GM12878 (cell line): ENCODE measurements at regions not wholly inside any gene's neighbourhood (a gene's known extent, or its start where the extent isn't known, plus 50 kb on each side); places are given as distances from the start of the nearest gene placed in this dataset.

ENCODE experiments used
- ATAC-seq: fragments of 200-7000 bp; cut with Tn5 transposase; 3 replicates; pipeline ENCODE4 v1.9.1; 2020; ENCODE audit warnings: mild to moderate bottlenecking, moderate library complexity
- BruUV-seq: library from RNA; stranded (reverse); fragments of 400-500 nt; replicated peaks from 2 replicates; lab custom pipeline; 2021; lab: Mats Ljungman, UMichigan
- CTCF ChIA-PET: fragments of 300-600 bp; sonication (Branson Sonifier 250); formaldehyde crosslinking; extraction: SDS; loops from one replicate; lab custom pipeline; 2021; ENCODE audit warnings: inconsistent platforms; lab: Yijun Ruan, JAX
- POLR2A ChIA-PET: fragments of 350-600 bp; formaldehyde crosslinking; extraction: SDS; loops from one replicate; lab custom pipeline; 2021; ENCODE audit warnings: inconsistent platforms; lab: Charles Lee
- RAD21 ChIA-PET: fragments of 300-600 bp; sonication (Branson Sonifier 250); formaldehyde crosslinking; loops from one replicate; lab custom pipeline; 2023; ENCODE audit warnings: antibody characterized with exemption; ENCODE audit not compliant: unreplicated experiment; lab: Charles Lee
- SMC1A ChIA-PET: fragments of 300-600 bp; sonication (Branson Sonifier 250); formaldehyde crosslinking; loops from one replicate; lab custom pipeline; 2023; ENCODE audit not compliant: unreplicated experiment, uncharacterized antibody; lab: Charles Lee
- DNase-seq: peaks from one replicate; pipeline ENCODE4 v3.0.0-alpha.2; 2011; ENCODE audit warnings: low read depth, low spot score
- FAIRE-seq: peaks from 3 replicates; lab custom pipeline; 2011; peaks lifted over from hg19 to GRCh38; lab: Jason Lieb, UNC
- H2AFZ ChIP-seq: 2 replicates; pipeline ENCODE4 v1.6.0; 2011; ENCODE audit warnings: low read depth, low read length, control low read depth; ENCODE audit not compliant: control insufficient read depth
- H3K27ac ChIP-seq: 2 replicates; pipeline ENCODE4 v1.5.1; 2011; ENCODE audit warnings: control low read depth; ENCODE audit not compliant: control insufficient read depth, insufficient read depth
- H3K27me3 ChIP-seq, 2 experiments: replicated peaks in 1 of 2; 2 replicates each; pipeline versions ENCODE4 v1.6.0 to v1.6.1; 2011; ENCODE audit warnings: low read length in 1 of 2; ENCODE audit not compliant: control insufficient read depth in 2 of 2, insufficient read depth in 2 of 2
- H3K36me3 ChIP-seq, 2 experiments: 2 replicates each; pipeline ENCODE4 v1.5.1; 2011; ENCODE audit warnings: low read length in 1 of 2; ENCODE audit not compliant: control insufficient read depth in 2 of 2, insufficient read depth in 2 of 2
- H3K4me1 ChIP-seq: 2 replicates; pipeline ENCODE4 v1.6.1; 2011; ENCODE audit warnings: mild to moderate bottlenecking, low read length, moderate library complexity, mixed read lengths; ENCODE audit not compliant: control insufficient read depth, insufficient read depth
- H3K4me2 ChIP-seq: 2 replicates; pipeline ENCODE4 v1.6.0; 2011; ENCODE audit warnings: control low read depth; ENCODE audit not compliant: control insufficient read depth, insufficient read depth
- H3K4me3 ChIP-seq: fragments of 200-600 bp; sonication (generic); 2 replicates; pipeline ENCODE4 v1.5.1; 2016
- H3K79me2 ChIP-seq: 2 replicates; pipeline ENCODE4 v1.6.0; 2011; ENCODE audit warnings: low read length; ENCODE audit not compliant: control insufficient read depth, insufficient read depth
- H3K9ac ChIP-seq: 2 replicates; pipeline ENCODE4 v1.8.0; 2011; ENCODE audit warnings: low read length, control low read depth, mixed read lengths; ENCODE audit not compliant: control insufficient read depth, insufficient read depth
- H3K9me3 ChIP-seq: replicated peaks from 3 replicates; pipeline ENCODE4 v1.5.1; 2011; ENCODE audit warnings: mild to moderate bottlenecking, low read length; ENCODE audit not compliant: control insufficient read depth, insufficient read depth
- H4K20me1 ChIP-seq: 2 replicates; pipeline ENCODE4 v1.6.0; 2011; ENCODE audit not compliant: control insufficient read depth, insufficient read depth
- ATF7 ChIP-seq: fragments of 450-650 bp; IDR thresholded peaks from 2 replicates; pipeline ENCODE4 v1.6.1; 2016; ENCODE audit warnings: low read depth, mild to moderate bottlenecking
- CEBPB ChIP-seq, 2 experiments: fragments of 150-350 bp in 1 of 2; IDR thresholded peaks; 2 replicates each; pipeline ENCODE4 v1.6.1; 2012 to 2014; ENCODE audit warnings: low read depth in 2 of 2, low read length in 2 of 2, borderline replicate concordance in 1 of 2, inconsistent platforms in 1 of 2
- EZH2 ChIP-seq: IDR thresholded peaks from 2 replicates; pipeline ENCODE4 v1.6.1; 2012; ENCODE audit warnings: low read depth, mild to moderate bottlenecking, control low read depth, inconsistent platforms, low read length, borderline replicate concordance; ENCODE audit not compliant: control insufficient read depth
- HDGF ChIP-seq: fragments of 450-650 bp; IDR thresholded peaks from 2 replicates; pipeline ENCODE4 v1.6.1; 2016; ENCODE audit warnings: antibody characterized with exemption
- NR2C1 ChIP-seq: fragments of 450-650 bp; IDR thresholded peaks from 2 replicates; pipeline ENCODE4 v1.6.1; 2017; ENCODE audit warnings: antibody characterized with exemption, mild to moderate bottlenecking, moderate library complexity
- RFX5 ChIP-seq: IDR thresholded peaks from 2 replicates; pipeline ENCODE4 v1.6.1; 2011; ENCODE audit warnings: low read depth, low read length, improper control_type of control experiment
- SMAD1 ChIP-seq: fragments of 450-650 bp; IDR thresholded peaks from 2 replicates; pipeline ENCODE4 v1.6.1; 2018; ENCODE audit warnings: mild to moderate bottlenecking, low read depth; ENCODE audit not compliant: partially characterized antibody
- SMARCA5 ChIP-seq: fragments of 450-650 bp; IDR thresholded peaks from 2 replicates; pipeline ENCODE4 v1.6.1; 2017; ENCODE audit warnings: mild to moderate bottlenecking
- TCF3 ChIP-seq: IDR thresholded peaks from 2 replicates; pipeline ENCODE4 v1.6.1; 2012; ENCODE audit warnings: low read depth, mild to moderate bottlenecking, low read length, borderline replicate concordance; ENCODE audit not compliant: insufficient read depth
- ZNF274 ChIP-seq: IDR thresholded peaks from one replicate; pipeline ENCODE4 v1.8.0; 2011; ENCODE audit not compliant: insufficient read length, insufficient read depth
- WGBS: methylation state at CpG from one replicate; pipeline ENCODE4 v1.1.6; 2016; ENCODE audit warnings: low lambda C conversion rate; ENCODE audit not compliant: insufficient replicate concordance, insufficient coverage; ENCODE audit errors: missing lambda C conversion rate; 5-methylcytosine and 5-hydroxymethylcytosine counted together
- in situ Hi-C: fragments of 300-500 bp; cut with MboI; formaldehyde crosslinking; loops from 9 replicates; pipeline ENCODE4 v1.14.3; 2018; ENCODE audit warnings: mixed read lengths
- intact Hi-C: fragments of 100-400 bp; cut with micrococcal nuclease; formaldehyde crosslinking; loops from one replicate; pipeline ENCODE4 v1.14.2; 2022; ENCODE audit not compliant: unreplicated experiment
- TF ChIP-seq, protein P1 (sequence below): IDR thresholded peaks from 2 replicates; pipeline ENCODE4 v1.6.1; 2011; ENCODE audit warnings: borderline replicate concordance, low read depth, mild to moderate bottlenecking, moderate library complexity, mixed read lengths, low read length; ENCODE audit not compliant: insufficient read depth; ENCODE audit errors: extremely low read length
- TF ChIP-seq, protein P2 (sequence below): fragments of 450-650 bp; IDR thresholded peaks from 2 replicates; pipeline ENCODE4 v1.6.1; 2018; ENCODE audit warnings: mild to moderate bottlenecking, low read depth, moderate library complexity; ENCODE audit not compliant: partially characterized antibody
- TF ChIP-seq, protein P3 (sequence below): IDR thresholded peaks from 2 replicates; pipeline ENCODE4 v1.6.1; 2012; ENCODE audit warnings: improper control_type of control experiment, low read depth, low read length; ENCODE audit not compliant: insufficient replicate concordance

DNA sequence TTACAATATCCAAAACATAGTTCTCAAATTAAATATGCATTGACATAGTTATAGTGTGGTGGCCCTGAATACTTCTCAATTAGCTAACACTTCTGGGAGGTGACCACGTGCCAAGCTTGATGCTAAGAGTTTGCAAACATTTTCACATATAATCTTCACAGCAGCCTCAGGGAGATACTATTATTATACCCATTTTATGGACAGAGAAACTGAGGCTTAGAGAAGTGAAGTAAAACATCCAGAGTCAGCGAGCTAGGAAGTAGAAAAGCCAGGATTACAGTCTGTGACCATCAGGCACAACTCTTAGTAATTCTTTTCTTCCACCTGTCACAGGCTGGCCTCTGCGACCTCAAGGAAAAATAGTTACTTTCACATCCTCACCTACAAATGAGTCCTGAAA, 102.2 kb upstream of the IRX6 start (continued):
- no peak for TF ChIP-seq TCF3
- TF ChIP-seq, protein P1, sequence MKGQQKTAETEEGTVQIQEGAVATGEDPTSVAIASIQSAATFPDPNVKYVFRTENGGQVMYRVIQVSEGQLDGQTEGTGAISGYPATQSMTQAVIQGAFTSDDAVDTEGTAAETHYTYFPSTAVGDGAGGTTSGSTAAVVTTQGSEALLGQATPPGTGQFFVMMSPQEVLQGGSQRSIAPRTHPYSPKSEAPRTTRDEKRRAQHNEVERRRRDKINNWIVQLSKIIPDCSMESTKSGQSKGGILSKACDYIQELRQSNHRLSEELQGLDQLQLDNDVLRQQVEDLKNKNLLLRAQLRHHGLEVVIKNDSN = no peak
- TF ChIP-seq SMAD1 = no peak
- no peak for TF ChIP-seq ATF7
- no peak for TF ChIP-seq CEBPB (IDR thresholded peaks at IDR 0.05; ENCODE audit: borderline replicate concordance in 1 of 2, low read depth in 2 of 2, low read length in 2 of 2)
- TF ChIP-seq SMARCA5 = no peak

DNA sequence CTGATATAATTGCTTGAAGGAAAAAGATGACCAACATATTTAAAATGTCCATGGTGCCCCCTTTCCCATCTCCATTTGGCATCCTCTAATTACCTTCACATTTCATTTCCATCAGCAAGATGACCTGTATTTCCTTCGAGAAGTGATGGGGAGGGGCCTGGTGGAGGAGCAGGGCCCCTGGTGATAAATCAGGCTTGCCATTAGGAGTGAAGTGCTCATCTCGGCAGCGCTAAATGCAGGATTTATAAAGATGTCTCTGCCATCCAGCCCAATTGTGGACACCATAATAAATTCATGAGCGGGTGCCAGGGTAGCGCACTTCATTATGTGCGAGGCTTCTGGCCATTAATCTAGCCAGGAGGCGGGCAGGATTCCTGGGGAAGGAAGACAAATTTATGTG, 101.5 kb upstream of the IRX6 start:
- ATAC-seq (no peak), DNase-seq (no peak), FAIRE-seq (no peak)
- ChIA-PET SMC1A (no interaction called here), RAD21 (no interaction called here), POLR2A (interaction anchor here (0.6 kb wide), 1 partner anchor 1503 kb away, joined by 7 read pairs; no protein-coding TSS in a partner anchor), CTCF (interaction anchor here (0.7 kb wide), 1 partner anchor 45 kb away, joined by 3 read pairs; no protein-coding TSS in a partner anchor)
- Histone ChIP-seq H3K36me3 (no peaks in the 10 kb centered on the region), H3K9ac (no peak overlapping the region), H3K4me2 (no peak overlapping the region), H3K4me3 (no peak overlapping the region), H2AFZ (no peak overlapping the region), H3K27ac (no peak overlapping the region), H4K20me1 (no peaks in the 10 kb centered on the region), H3K79me2 (no peaks in the 10 kb centered on the region), H3K27me3 (no peaks in the 10 kb centered on the region), H3K9me3 (no peaks in the 10 kb centered on the region; the same call in 2 of the 3 replicates), H3K4me1 (no peaks in the 10 kb centered on the region)
- intact Hi-C loops (no loop called here), in situ Hi-C loops (no loop called here)
- BruUV-seq = no TSS peak
- 43% methylated on average over 7 of the region's 7 CpGs for WGBS
- TF ChIP-seq NR2C1 = no peak
- no peak for TF ChIP-seq ZNF274
- TF ChIP-seq, protein P2, sequence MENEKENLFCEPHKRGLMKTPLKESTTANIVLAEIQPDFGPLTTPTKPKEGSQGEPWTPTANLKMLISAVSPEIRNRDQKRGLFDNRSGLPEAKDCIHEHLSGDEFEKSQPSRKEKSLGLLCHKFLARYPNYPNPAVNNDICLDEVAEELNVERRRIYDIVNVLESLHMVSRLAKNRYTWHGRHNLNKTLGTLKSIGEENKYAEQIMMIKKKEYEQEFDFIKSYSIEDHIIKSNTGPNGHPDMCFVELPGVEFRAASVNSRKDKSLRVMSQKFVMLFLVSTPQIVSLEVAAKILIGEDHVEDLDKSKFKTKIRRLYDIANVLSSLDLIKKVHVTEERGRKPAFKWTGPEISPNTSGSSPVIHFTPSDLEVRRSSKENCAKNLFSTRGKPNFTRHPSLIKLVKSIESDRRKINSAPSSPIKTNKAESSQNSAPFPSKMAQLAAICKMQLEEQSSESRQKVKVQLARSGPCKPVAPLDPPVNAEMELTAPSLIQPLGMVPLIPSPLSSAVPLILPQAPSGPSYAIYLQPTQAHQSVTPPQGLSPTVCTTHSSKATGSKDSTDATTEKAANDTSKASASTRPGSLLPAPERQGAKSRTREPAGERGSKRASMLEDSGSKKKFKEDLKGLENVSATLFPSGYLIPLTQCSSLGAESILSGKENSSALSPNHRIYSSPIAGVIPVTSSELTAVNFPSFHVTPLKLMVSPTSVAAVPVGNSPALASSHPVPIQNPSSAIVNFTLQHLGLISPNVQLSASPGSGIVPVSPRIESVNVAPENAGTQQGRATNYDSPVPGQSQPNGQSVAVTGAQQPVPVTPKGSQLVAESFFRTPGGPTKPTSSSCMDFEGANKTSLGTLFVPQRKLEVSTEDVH = no peak
- TF ChIP-seq HDGF = no peak
- TF ChIP-seq, protein P3, sequence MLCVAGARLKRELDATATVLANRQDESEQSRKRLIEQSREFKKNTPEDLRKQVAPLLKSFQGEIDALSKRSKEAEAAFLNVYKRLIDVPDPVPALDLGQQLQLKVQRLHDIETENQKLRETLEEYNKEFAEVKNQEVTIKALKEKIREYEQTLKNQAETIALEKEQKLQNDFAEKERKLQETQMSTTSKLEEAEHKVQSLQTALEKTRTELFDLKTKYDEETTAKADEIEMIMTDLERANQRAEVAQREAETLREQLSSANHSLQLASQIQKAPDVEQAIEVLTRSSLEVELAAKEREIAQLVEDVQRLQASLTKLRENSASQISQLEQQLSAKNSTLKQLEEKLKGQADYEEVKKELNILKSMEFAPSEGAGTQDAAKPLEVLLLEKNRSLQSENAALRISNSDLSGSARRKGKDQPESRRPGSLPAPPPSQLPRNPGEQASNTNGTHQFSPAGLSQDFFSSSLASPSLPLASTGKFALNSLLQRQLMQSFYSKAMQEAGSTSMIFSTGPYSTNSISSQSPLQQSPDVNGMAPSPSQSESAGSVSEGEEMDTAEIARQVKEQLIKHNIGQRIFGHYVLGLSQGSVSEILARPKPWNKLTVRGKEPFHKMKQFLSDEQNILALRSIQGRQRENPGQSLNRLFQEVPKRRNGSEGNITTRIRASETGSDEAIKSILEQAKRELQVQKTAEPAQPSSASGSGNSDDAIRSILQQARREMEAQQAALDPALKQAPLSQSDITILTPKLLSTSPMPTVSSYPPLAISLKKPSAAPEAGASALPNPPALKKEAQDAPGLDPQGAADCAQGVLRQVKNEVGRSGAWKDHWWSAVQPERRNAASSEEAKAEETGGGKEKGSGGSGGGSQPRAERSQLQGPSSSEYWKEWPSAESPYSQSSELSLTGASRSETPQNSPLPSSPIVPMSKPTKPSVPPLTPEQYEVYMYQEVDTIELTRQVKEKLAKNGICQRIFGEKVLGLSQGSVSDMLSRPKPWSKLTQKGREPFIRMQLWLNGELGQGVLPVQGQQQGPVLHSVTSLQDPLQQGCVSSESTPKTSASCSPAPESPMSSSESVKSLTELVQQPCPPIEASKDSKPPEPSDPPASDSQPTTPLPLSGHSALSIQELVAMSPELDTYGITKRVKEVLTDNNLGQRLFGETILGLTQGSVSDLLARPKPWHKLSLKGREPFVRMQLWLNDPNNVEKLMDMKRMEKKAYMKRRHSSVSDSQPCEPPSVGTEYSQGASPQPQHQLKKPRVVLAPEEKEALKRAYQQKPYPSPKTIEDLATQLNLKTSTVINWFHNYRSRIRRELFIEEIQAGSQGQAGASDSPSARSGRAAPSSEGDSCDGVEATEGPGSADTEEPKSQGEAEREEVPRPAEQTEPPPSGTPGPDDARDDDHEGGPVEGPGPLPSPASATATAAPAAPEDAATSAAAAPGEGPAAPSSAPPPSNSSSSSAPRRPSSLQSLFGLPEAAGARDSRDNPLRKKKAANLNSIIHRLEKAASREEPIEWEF = no peak
- TF ChIP-seq EZH2 = no peak
- no peak for TF ChIP-seq RFX5
